Transverse colon (tissue), 4 donors: ENCODE measurements at regions not wholly inside any gene's neighbourhood (a gene's known extent, or its start where the extent isn't known, plus 50 kb on each side); places are given as distances from the start of the nearest gene placed in this dataset.

Experiments used
- DNase-seq: peaks from one replicate; pipeline ENCODE4 v3.0.0-alpha.2; 2019
- H3K27ac ChIP-seq, 4 donors: fragments of 200-600 bp; sonication (generic); 2 replicates each; pipeline ENCODE4 v1.5.1; 2016 to 2018; ENCODE audit warnings: inconsistent platforms in 4 of 4
- H3K27me3 ChIP-seq: fragments of 200-600 bp; sonication (generic); 2 replicates; pipeline ENCODE4 v1.5.1; 2017; ENCODE audit warnings: inconsistent platforms
- H3K36me3 ChIP-seq, 4 donors: fragments of 200-600 bp; sonication (generic); 2 replicates each; pipeline ENCODE4 v1.5.1; 2017 to 2019; ENCODE audit warnings: inconsistent platforms in 4 of 4
- H3K4me1 ChIP-seq, 4 donors: fragments of 200-600 bp; sonication (generic); 2 replicates each; pipeline ENCODE4 v1.5.1; 2017 to 2020; ENCODE audit warnings: inconsistent platforms in 4 of 4
- H3K4me3 ChIP-seq, 4 donors: fragments of 200-600 bp; sonication (generic); 1 replicate in 1 of 4; 2 replicates in 3 of 4; pipeline versions ENCODE4 v1.5.1 to v1.6.1; 2017 to 2019; ENCODE audit warnings: inconsistent platforms in 4 of 4
- H3K9me3 ChIP-seq, 2 donors: fragments of 200-600 bp; sonication (generic); 2 replicates each; pipeline ENCODE4 v1.5.1; 2017 to 2019; ENCODE audit warnings: inconsistent platforms in 2 of 2
- CTCF ChIP-seq, 5 experiments: fragments of 200-600 bp in 3 of 5; fragments of 450-650 bp in 2 of 5; sonication (generic) in 3 of 5; IDR thresholded peaks; 1 replicate in 2 of 5; 2 replicates in 3 of 5; pipeline ENCODE4 v1.5.1; 2016 to 2017; ENCODE audit warnings: antibody characterized with exemption in 5 of 5, inconsistent platforms in 3 of 5, mild to moderate bottlenecking in 2 of 5, moderate library complexity in 1 of 5
- EP300 ChIP-seq: sonication (generic); formaldehyde crosslinking; IDR thresholded peaks from one replicate; pipeline ENCODE4 v1.6.1; 2017; ENCODE audit warnings: antibody characterized with exemption, low read depth
- POLR2A ChIP-seq: fragments of 450-650 bp; IDR thresholded peaks from one replicate; pipeline ENCODE4 v1.6.1; 2016; ENCODE audit warnings: antibody characterized with exemption, mild to moderate bottlenecking, moderate library complexity
- POLR2AphosphoS5 ChIP-seq, 3 donors: sonication (generic); formaldehyde crosslinking; IDR thresholded peaks; one replicate each; pipeline ENCODE4 v1.6.1; 2016; ENCODE audit warnings: antibody characterized with exemption in 3 of 3
- WGBS, 2 donors: methylation state at CpG; one replicate each; pipeline ENCODE4 v1.1.5; 2018; ENCODE audit warnings: low coverage in 1 of 2; 5-methylcytosine and 5-hydroxymethylcytosine counted together
- in situ Hi-C, 4 donors: fragments of 200-750 bp; cut with MboI; loops; one replicate each; pipeline versions ENCODE4 v1.15.0 to v1.15.1; 2017; ENCODE audit warnings: low sequenced_read_pairs in 3 of 4, low pct_ligation_motif_present in 1 of 4, low pct_unique_long_range_greater_than_20kb in 1 of 4
- intact Hi-C: fragments of 100-400 bp; cut with DNase I; formaldehyde crosslinking; loops from one replicate; pipeline ENCODE4 v1.15.1; 2023; ENCODE audit warnings: low total_unique reads

- in situ Hi-C loops (no loop called here), intact Hi-C loops (no loop called here)
- 60 to 91% methylated on average over 1 to 6 of the region's 6 CpGs for WGBS, 2 donors
- Histone ChIP-seq H3K36me3 (no peaks in the 10 kb centered on the region), H3K4me1 (peaks cover 12 to 15% (median 14%) of the 10 kb centered on the region in 4 donors), H3K27me3 (no peaks in the 10 kb centered on the region), H3K9me3 (peaks cover 0 to 8% of the 10 kb centered on the region in 2 donors), H3K27ac (no peak overlapping the region), H3K4me3 (no peak overlapping the region)
- TF ChIP-seq POLR2AphosphoS5 (IDR thresholded peaks at IDR 0.05): no peak
- TF ChIP-seq POLR2A: no peak
- no peak for TF ChIP-seq EP300
- no peak for TF ChIP-seq CTCF (IDR thresholded peaks at IDR 0.05)
- DNase-seq: no peak
Observed at GRCh38 chr7:94251-94801, 98.0 kb upstream of the FAM20C start.

GRCh38 chr7:95180-95862, 97.0 kb upstream of the FAM20C start:
- Histone ChIP-seq H3K9me3 (peaks cover 0 to 8% of the 10 kb centered on the region in 2 donors), H3K36me3 (no peaks in the 10 kb centered on the region), H3K27me3 (no peaks in the 10 kb centered on the region), H3K27ac (no peak overlapping the region), H3K4me1 (peaks cover 2 to 6% (median 5%) of the 10 kb centered on the region in 4 donors), H3K4me3 (no peak overlapping the region)
- no peak for DNase-seq
- intact Hi-C loops (no loop called here), in situ Hi-C loops (no loop called here)
- WGBS, 2 donors: 82 to 100% methylated on average over 4 to 8 of the region's 8 CpGs
- no peak for TF ChIP-seq EP300
- no peak for TF ChIP-seq CTCF (IDR thresholded peaks at IDR 0.05)
- TF ChIP-seq POLR2AphosphoS5 (IDR thresholded peaks at IDR 0.05): no peak
- no peak for TF ChIP-seq POLR2A

GRCh38 chr7:95863-96260, 96.5 kb upstream of the FAM20C start:
- Histone ChIP-seq H3K4me1 (peaks cover 0 to under 1% (median under 1%) of the 10 kb centered on the region in 4 donors), H3K36me3 (no peaks in the 10 kb centered on the region), H3K4me3 (no peak overlapping the region), H3K27ac (no peak overlapping the region), H3K27me3 (no peaks in the 10 kb centered on the region), H3K9me3 (peaks cover 0 to 8% of the 10 kb centered on the region in 2 donors)
- TF ChIP-seq EP300 (no peak), POLR2A (no peak), POLR2AphosphoS5 (IDR thresholded peaks at IDR 0.05) (no peak), CTCF (IDR thresholded peaks at IDR 0.05) (no peak)
- in situ Hi-C loops (no loop called here), intact Hi-C loops (no loop called here)
- WGBS, 2 donors: 80 to 81% methylated on average over 8 of the region's 8 CpGs
- no peak for DNase-seq

- H3K9me3 ChIP-seq: peaks cover 0 to 8% of the 10 kb centered on the region in 2 donors
- 81 to 87% methylated on average over 6 of the region's 6 CpGs for WGBS, 2 donors
- no peak overlapping the region for H3K27ac ChIP-seq
- no peak for DNase-seq
- no peaks in the 10 kb centered on the region for H3K36me3 ChIP-seq
- intact Hi-C loops (no loop called here), in situ Hi-C loops (no loop called here)
- H3K4me3 ChIP-seq: no peak overlapping the region
- H3K4me1 ChIP-seq: no peaks in the 10 kb centered on the region
- no peaks in the 10 kb centered on the region for H3K27me3 ChIP-seq
- TF ChIP-seq POLR2A (no peak), POLR2AphosphoS5 (IDR thresholded peaks at IDR 0.05) (no peak), EP300 (no peak), CTCF (IDR thresholded peaks at IDR 0.05) (no peak)
Observed at GRCh38 chr7:96861-97260, 95.5 kb upstream of the FAM20C start.
